NCI-H82 treated with DMSO at 0.1 percent for 48 hours (cell line): ENCODE measurements at regions not wholly inside any gene's neighbourhood (a gene's known extent, or its start where the extent isn't known, plus 50 kb on each side); places are given as distances from the start of the nearest gene placed in this dataset.

ENCODE experiments used
- DNase-seq: peaks from one replicate; lab custom pipeline; 2025; ENCODE audit not compliant: unreplicated experiment; lab: John Stamatoyannopoulos, UW

- DNase-seq, result no peak
These were observed 52.1 kb upstream of the CNEP1R1 start for GRCh38 chr16:49972961-49973360.
